Activated CD4-positive, alpha-beta memory T cell treated with anti-CD3 and anti-CD28 coated beads, Interleukin-2, amount 10 ng/mL, durations not matched to agents 7 days and 5 days (primary cell): ENCODE measurements at regions not wholly inside any gene's neighbourhood (a gene's known extent, or its start where the extent isn't known, plus 50 kb on each side); places are given as distances from the start of the nearest gene placed in this dataset.

Source experiments
- CTCF ChIA-PET: fragments of 350-600 bp; sonication (Branson Sonifier 250); formaldehyde crosslinking; loops from one replicate; lab custom pipeline; 2021; ENCODE audit warnings: antibody characterized with exemption, inconsistent platforms; lab: Charles Lee
- POLR2A ChIA-PET: fragments of 350-600 bp; sonication (Branson Sonifier 250); formaldehyde crosslinking; loops from one replicate; lab custom pipeline; 2021; ENCODE audit warnings: antibody characterized with exemption; lab: Charles Lee
- DNase-seq: peaks from one replicate; pipeline ENCODE4 v3.0.0-alpha.2; 2020
- H3K27ac Mint-ChIP-seq: one replicate; pipeline ENCODE4 v1.8.0; 2021; ENCODE audit warnings: mild to moderate bottlenecking, mixed read lengths
- H3K27me3 Mint-ChIP-seq: one replicate; pipeline ENCODE4 v1.8.0; 2021; ENCODE audit warnings: mixed read lengths
- H3K36me3 Mint-ChIP-seq: one replicate; pipeline ENCODE4 v1.8.0; 2021; ENCODE audit warnings: low read depth, mixed read lengths
- H3K4me1 Mint-ChIP-seq: one replicate; pipeline ENCODE4 v1.8.0; 2021; ENCODE audit warnings: mixed read lengths
- H3K4me3 Mint-ChIP-seq: one replicate; pipeline ENCODE4 v1.8.0; 2021; ENCODE audit warnings: mild to moderate bottlenecking, mixed read lengths
- H3K9me3 Mint-ChIP-seq: one replicate; pipeline ENCODE4 v1.8.0; 2021; ENCODE audit warnings: mixed read lengths

DNA sequence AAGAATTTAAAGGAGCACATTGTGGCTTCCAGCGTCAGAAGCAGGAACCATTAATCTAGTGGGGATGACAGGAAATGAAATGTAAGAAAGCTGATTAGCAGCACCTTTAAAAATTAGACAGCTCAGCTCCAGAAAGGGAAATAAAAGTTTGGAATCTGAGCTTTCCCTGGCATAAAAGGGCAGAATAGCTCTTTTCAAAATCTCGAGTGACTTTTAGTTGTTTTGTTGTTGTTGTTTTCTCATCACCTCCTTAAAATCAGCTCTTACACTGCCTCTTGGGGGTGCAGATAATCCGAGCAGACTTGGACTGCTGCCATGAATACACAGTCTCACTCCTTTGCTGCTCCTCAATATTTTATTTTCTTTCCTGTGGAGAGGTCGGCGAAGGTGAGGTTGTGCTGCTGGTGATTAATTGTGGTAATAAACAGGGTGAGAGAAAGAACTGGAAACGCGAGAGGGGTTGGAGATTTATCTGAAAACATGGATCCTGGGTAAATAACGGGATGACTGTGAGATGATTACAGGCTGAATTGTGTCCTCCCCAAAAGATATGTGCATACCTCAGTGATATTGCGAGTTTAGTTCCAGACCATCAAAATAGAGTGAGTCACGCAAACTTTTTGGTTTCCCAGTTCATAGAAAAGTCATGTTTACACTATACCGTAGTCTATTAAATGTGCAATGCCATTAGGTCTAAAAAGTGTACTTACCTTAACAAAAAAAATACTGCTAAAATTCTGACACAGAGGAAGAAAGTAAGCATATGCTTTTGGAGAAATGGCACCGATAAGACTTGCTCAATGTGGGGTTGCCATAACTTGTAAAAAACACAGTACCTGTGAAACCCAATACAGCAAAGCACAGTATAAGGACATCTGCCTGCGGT, 787.7 kb downstream of the UQCRFS1 start:
- H3K36me3 Mint-ChIP-seq: peaks cover 3% of the 10 kb centered on the region
- peaks cover 18% of the 10 kb centered on the region for H3K9me3 Mint-ChIP-seq
- H3K4me3 Mint-ChIP-seq: no peak overlapping the region
- H3K27me3 Mint-ChIP-seq: no peaks in the 10 kb centered on the region
- DNase-seq: no peak
- ChIA-PET CTCF (no interaction called here), POLR2A (no interaction called here)
- no peak overlapping the region for H3K27ac Mint-ChIP-seq
- no peaks in the 10 kb centered on the region for H3K4me1 Mint-ChIP-seq

DNA sequence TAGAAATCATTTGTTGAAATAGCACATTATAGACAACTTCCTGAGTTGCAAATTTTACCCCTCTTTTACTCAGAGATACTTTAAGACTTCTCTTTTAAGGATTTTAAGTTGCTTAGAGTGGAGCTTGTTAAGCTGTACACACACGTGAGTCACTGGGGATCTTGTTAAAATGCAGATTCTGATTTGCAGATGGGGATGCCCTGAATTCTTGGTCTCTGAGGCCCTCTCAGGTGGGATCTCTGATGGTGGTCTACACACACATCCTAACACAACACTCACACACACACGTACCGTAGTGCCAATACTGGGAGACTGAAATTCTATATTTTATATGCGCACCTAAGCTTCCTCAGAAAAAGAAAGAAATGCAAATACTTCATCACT, 788.3 kb downstream of the UQCRFS1 start:
- H3K27ac Mint-ChIP-seq: no peak overlapping the region
- CTCF ChIA-PET: no interaction called here
- H3K4me3 Mint-ChIP-seq: no peak overlapping the region
- H3K4me1 Mint-ChIP-seq: no peaks in the 10 kb centered on the region
- no peak for DNase-seq
- POLR2A ChIA-PET: no interaction called here
- peaks cover 18% of the 10 kb centered on the region for H3K9me3 Mint-ChIP-seq
- no peaks in the 10 kb centered on the region for H3K27me3 Mint-ChIP-seq
- peaks cover 3% of the 10 kb centered on the region for H3K36me3 Mint-ChIP-seq

DNA sequence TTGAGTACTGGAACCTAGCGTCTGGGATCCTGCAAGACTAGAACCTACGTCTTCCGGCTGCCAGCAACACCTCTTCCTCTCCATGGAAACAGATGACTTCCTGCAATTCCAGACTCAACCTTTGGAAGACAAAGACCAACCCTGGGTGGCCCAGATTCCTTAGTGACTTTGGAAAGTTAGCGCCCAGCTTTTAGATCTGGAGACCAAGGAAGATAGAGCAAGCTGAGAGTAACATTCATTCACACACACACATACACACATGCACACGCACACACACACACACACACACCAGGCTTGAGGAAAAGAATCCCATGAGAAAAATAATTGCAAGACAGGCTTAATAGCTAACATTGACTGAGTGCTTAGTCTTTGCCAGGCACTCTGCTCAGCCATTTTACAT, 788.9 kb downstream of the UQCRFS1 start:
- Mint-ChIP-seq H3K4me1 (no peaks in the 10 kb centered on the region), H3K36me3 (peaks cover 3% of the 10 kb centered on the region), H3K27ac (no peak overlapping the region), H3K27me3 (no peaks in the 10 kb centered on the region), H3K4me3 (no peak overlapping the region), H3K9me3 (peaks cover 16% of the 10 kb centered on the region)
- ChIA-PET POLR2A (no interaction called here), CTCF (no interaction called here)
- DNase-seq: no peak

DNA sequence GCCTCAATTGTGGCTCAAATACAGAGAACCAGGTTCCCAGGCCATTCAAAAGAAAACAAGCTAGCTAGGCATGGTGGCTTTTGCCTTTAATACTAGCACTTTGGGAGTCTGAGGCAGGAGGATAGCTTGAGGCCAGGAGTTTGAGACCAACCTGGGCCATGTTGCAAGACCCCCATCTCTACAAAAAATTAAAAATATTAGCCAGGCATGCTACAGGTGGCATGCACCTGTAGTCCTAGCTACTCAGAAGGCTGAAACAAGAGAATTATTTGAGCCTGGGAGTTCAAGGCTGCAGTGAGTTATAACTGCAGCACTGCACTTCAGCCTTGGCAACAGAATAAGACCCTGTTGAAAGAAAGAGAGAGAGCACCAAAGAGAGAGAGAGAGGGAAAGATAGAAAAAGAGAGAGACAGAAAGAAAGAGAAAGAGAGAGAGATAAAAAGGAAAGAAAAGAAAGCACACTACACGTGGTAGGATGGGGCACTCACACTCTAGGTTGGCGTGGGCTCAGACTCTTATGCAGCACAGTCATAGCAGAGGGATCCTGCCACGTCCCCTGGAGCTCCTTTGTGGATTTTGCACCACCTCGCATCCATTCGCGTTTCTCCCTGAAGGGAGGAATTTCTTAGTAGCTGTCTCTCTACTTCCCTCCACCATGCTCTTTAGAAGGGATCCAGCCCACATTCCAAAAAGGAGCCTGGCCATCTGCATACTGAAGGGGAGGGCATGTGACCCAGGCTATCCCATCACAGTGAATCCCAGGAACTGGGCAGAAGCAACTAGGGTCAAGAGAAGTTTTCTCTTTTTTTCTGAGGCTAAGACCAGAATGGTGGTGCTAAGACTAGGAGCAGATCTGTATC, 789.9 kb downstream of the UQCRFS1 start:
- no peak for DNase-seq
- CTCF ChIA-PET: no interaction called here
- Mint-ChIP-seq H3K4me3 (no peak overlapping the region), H3K9me3 (peaks cover 15% of the 10 kb centered on the region), H3K4me1 (no peaks in the 10 kb centered on the region), H3K27me3 (no peaks in the 10 kb centered on the region), H3K27ac (no peak overlapping the region), H3K36me3 (peaks cover 3% of the 10 kb centered on the region)
- POLR2A ChIA-PET: no interaction called here

DNA sequence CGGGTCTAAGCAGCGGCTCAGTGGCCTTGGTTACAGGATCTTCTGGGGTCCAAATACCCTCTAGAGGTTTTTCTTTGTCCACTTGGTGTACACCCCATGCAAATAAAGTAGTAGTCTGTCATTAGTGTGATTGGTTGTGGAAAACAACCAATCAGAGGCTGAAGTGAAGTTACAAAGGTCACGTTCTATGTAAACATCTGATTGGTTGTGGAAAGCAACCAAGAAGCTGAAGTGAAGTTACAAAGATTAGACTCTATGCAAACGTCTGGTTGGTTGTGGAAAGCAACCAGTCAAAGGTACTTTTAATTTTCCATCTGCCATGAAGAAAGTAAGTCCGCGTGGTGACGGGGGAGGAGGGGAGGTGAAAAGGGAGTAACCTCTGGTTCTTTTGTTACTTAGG, 790.9 kb downstream of the UQCRFS1 start:
- no peak for DNase-seq
- Mint-ChIP-seq H3K4me1 (no peaks in the 10 kb centered on the region), H3K4me3 (no peak overlapping the region), H3K9me3 (peaks cover 12% of the 10 kb centered on the region), H3K27me3 (no peaks in the 10 kb centered on the region), H3K36me3 (peaks cover 3% of the 10 kb centered on the region), H3K27ac (no peak overlapping the region)
- ChIA-PET POLR2A (no interaction called here), CTCF (no interaction called here)

DNA sequence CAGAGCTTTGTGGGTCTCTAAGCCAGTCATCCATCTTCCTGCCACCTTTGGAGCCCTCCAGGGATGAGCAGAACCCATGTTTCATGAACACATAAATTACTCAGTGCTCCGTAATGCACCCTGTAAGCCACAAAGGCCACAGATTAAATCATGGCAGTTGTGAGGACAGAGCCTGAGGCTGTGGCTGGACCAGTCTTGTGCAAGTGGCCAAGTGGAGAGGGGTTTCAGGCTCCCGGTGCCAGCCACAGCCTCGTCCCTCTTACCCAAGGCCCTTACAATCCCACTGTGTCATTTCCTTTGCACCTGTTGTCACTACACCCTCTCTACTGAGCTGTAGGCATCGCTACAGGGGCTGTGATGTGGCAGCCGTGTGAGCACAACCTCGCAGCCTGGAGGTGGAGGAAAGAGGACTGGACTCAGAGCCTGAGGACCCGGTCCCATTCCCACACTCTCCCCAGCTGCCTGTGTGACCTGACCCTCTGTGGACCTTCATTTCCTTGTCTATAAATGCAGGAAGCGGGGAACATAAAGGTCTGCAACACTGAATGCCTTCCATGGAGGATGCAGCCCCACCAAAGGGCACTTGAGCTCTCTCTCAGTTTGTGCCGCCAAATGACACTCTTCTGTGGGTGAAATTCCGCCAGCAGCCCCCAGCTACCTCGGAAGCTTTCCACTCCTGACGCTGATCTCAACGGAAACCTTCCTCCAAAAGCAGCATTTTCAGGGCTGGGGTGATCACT, 792.0 kb downstream of the UQCRFS1 start:
- no peak for DNase-seq
- H3K36me3 Mint-ChIP-seq: peaks cover 1% of the 10 kb centered on the region
- no peaks in the 10 kb centered on the region for H3K4me1 Mint-ChIP-seq
- no peak overlapping the region for H3K27ac Mint-ChIP-seq
- H3K27me3 Mint-ChIP-seq: no peaks in the 10 kb centered on the region
- ChIA-PET POLR2A (no interaction called here), CTCF (no interaction called here)
- H3K9me3 Mint-ChIP-seq: peaks cover 9% of the 10 kb centered on the region
- no peak overlapping the region for H3K4me3 Mint-ChIP-seq

DNA sequence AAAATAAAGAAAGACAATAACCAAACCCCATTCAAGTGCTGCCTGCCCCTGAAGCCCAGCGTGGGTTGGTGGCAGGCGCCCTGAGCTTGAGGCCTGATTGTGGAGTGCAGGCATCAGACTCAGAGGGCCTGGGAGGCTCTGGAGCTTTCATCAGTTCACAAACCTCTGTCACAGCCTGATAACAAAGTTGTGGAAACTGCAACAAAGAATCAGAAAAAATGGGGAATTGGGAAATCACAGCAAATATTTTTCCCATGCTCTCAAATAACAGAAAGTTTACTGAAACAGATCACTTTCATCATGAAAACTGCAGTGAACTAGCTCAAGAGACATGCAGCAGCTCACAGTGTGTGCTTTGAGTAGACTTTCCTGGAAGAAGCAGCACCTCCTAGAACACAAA, 793.6 kb downstream of the UQCRFS1 start:
- H3K4me1 Mint-ChIP-seq: no peaks in the 10 kb centered on the region
- POLR2A ChIA-PET: no interaction called here
- no peak overlapping the region for H3K4me3 Mint-ChIP-seq

DNA sequence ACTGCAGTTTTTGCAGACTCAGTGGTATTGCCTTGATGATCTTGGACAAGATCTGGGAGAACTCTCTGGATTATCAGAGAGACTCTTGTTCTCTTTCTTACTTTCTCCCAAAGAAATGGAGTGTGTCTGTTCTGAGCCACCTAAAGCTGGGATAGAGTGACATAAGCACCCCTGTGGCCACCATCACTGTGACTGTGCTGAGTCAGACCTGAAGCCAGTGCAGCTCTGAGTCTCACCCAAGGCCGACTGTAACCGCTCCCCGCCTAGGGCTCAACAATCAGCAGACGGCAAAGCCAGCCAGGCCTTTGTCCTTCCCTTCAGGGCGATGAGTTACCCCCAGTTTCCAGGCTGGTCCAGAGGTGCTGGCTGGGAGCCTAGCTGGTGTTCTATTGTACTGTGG, 795.6 kb downstream of the UQCRFS1 start:
- no peak overlapping the region for H3K27ac Mint-ChIP-seq
- POLR2A ChIA-PET: no interaction called here

More for the DNA sequence above, 793.6 kb downstream of the UQCRFS1 start:
- no peaks in the 10 kb centered on the region for H3K36me3 Mint-ChIP-seq
- no peaks in the 10 kb centered on the region for H3K27me3 Mint-ChIP-seq
- H3K9me3 Mint-ChIP-seq: peaks cover 8% of the 10 kb centered on the region
- H3K27ac Mint-ChIP-seq: no peak overlapping the region
- CTCF ChIA-PET: no interaction called here
- no peak for DNase-seq

DNA sequence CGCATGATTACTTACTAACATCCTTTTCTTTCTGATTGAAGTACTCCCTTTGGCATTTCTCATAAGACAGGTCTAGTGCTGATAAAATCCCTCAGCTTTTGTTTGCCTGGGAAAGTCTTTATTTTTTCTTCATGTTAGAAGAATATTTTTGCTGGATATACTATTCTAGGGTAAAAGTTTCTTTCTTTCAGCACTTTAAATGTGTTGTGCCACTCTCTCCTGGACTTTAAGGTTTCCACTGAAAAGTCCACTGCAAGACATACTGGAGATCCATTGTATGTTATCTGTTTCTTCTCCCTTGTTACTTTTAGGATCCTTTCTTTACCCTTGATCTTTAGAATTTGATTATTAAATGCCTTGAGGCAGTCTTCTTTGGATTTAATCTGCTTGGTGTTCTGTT, 796.7 kb downstream of the UQCRFS1 start:
- Mint-ChIP-seq H3K27me3 (no peaks in the 10 kb centered on the region), H3K4me1 (no peaks in the 10 kb centered on the region), H3K36me3 (no peaks in the 10 kb centered on the region), H3K9me3 (peaks cover 11% of the 10 kb centered on the region), H3K27ac (no peak overlapping the region), H3K4me3 (no peak overlapping the region)
- POLR2A ChIA-PET: no interaction called here
- CTCF ChIA-PET: no interaction called here
- DNase-seq: no peak

More for the DNA sequence above, 795.6 kb downstream of the UQCRFS1 start:
- CTCF ChIA-PET: no interaction called here
- no peak for DNase-seq
- H3K4me3 Mint-ChIP-seq: no peak overlapping the region
- peaks cover 11% of the 10 kb centered on the region for H3K9me3 Mint-ChIP-seq
- H3K36me3 Mint-ChIP-seq: no peaks in the 10 kb centered on the region
- no peaks in the 10 kb centered on the region for H3K4me1 Mint-ChIP-seq
- no peaks in the 10 kb centered on the region for H3K27me3 Mint-ChIP-seq

DNA sequence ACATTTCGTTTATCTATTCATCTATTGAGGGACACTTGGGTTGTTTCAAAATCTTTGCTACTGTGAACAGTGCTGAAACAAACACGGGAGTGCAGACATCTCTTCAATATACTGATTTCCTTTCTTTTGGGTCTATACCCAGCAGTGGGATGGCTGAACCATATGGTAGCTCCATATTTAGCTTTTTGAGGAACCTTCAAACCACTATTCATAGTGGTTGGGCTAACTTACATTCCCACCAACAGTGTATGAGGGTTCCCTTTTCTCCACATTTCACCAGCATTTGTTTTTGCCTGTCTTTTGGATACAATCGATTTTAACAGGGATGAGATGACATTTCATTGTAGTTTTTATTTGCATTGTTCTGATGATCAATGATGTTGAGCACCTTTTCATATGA, 798.2 kb downstream of the UQCRFS1 start:
- no peak overlapping the region for H3K27ac Mint-ChIP-seq
- CTCF ChIA-PET: no interaction called here
- H3K36me3 Mint-ChIP-seq: no peaks in the 10 kb centered on the region
- POLR2A ChIA-PET: no interaction called here
- H3K4me1 Mint-ChIP-seq: no peaks in the 10 kb centered on the region
- DNase-seq: no peak
- H3K9me3 Mint-ChIP-seq: peaks cover 11% of the 10 kb centered on the region
- H3K4me3 Mint-ChIP-seq: no peak overlapping the region
- no peaks in the 10 kb centered on the region for H3K27me3 Mint-ChIP-seq

DNA sequence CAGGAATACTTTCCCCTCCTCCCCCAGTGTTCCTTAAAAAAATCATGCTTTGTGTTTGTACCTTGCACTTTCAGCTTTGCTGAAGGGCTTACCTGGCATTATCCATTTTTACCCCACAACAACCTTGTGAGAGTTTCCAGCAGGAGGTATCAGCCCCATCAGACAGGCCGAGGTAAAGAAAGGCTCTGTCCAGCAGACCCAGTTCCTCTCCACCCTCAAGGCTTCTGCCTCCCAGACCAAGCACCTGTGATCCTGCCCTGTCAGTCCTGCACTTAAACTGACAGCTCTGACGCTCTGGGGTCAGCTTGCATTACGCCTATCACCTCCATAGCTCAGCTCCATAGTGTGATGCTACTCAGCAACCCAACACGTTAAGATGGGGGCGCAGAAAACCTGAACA, 803.1 kb downstream of the UQCRFS1 start:
- peaks cover 8% of the 10 kb centered on the region for H3K9me3 Mint-ChIP-seq
- H3K36me3 Mint-ChIP-seq: no peaks in the 10 kb centered on the region
- CTCF ChIA-PET: no interaction called here
- no peak overlapping the region for H3K4me3 Mint-ChIP-seq
- DNase-seq: no peak
- no peak overlapping the region for H3K27ac Mint-ChIP-seq
- POLR2A ChIA-PET: no interaction called here
- H3K27me3 Mint-ChIP-seq: no peaks in the 10 kb centered on the region
- no peaks in the 10 kb centered on the region for H3K4me1 Mint-ChIP-seq

DNA sequence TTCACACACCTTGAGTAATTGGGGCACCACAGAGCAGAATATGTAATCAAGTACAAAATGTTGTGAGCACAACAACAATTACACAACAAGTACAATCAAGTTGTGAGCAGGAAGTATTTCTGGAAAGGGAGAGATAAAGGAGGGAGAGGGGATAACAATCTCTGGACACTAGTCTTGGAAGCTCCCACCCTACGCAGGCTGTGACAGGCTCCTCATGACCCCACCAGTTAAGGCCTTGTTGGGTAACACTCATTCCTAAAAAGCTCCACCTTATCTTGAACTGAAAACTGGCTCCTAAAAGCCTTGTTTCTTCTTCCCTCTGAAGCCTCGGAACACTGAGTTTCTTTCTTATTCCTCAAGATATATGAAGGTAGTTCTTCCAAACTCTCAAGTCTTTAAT, 806.0 kb downstream of the UQCRFS1 start:
- peaks cover 22% of the 10 kb centered on the region for H3K9me3 Mint-ChIP-seq
- H3K4me3 Mint-ChIP-seq: no peak overlapping the region
- ChIA-PET CTCF (no interaction called here), POLR2A (no interaction called here)
- no peak for DNase-seq
- H3K4me1 Mint-ChIP-seq: no peaks in the 10 kb centered on the region
- no peaks in the 10 kb centered on the region for H3K27me3 Mint-ChIP-seq
- no peak overlapping the region for H3K27ac Mint-ChIP-seq
- H3K36me3 Mint-ChIP-seq: no peaks in the 10 kb centered on the region

DNA sequence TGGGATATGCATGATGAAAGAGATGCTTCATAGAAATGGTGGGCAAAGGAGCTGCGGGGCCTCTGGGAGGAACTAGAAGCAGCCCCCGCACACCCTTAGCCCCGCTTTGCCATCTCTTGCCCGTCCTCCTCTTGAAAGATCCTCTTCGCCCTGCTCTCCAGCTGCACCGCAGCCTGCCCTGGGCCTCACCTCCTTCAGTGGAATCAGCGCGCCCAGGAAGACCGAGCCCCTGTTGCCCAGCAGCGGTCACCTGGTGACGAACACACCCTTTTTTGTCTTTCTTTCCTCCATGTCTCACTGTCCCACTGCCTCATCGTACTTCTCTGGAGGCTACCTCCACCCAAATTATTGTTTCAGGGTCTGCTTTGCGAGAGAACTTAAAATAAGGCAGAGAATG, 807.6 kb downstream of the UQCRFS1 start:
- POLR2A ChIA-PET: no interaction called here
- H3K4me1 Mint-ChIP-seq: no peaks in the 10 kb centered on the region
- H3K27ac Mint-ChIP-seq: no peak overlapping the region

More for the DNA sequence above, 807.6 kb downstream of the UQCRFS1 start:
- DNase-seq: no peak
- Mint-ChIP-seq H3K4me3 (no peak overlapping the region), H3K27me3 (no peaks in the 10 kb centered on the region), H3K36me3 (no peaks in the 10 kb centered on the region), H3K9me3 (peaks cover 21% of the 10 kb centered on the region)
- CTCF ChIA-PET: no interaction called here
